B cell (primary cell): ENCODE measurements at regions not wholly inside any gene's neighbourhood (a gene's known extent, or its start where the extent isn't known, plus 50 kb on each side); places are given as distances from the start of the nearest gene placed in this dataset.
A peak's percentile ranks its signal among the peaks of the same experiment; 100 is the strongest.

Experiments
- ATAC-seq: fragments of 200-7000 bp; cut with Tn5 transposase; one replicate; pipeline ENCODE4 v1.10.0; 2021; ENCODE audit warnings: low read depth, mild to moderate bottlenecking, moderate number of reproducible peaks, moderate library complexity
- CTCF ChIA-PET: fragments of 350-600 bp; sonication (Branson Sonifier 250); formaldehyde crosslinking; loops from one replicate; lab custom pipeline; 2021; ENCODE audit warnings: antibody characterized with exemption, inconsistent platforms; lab: Charles Lee
- POLR2A ChIA-PET: fragments of 350-600 bp; sonication (Branson Sonifier 250); formaldehyde crosslinking; loops from one replicate; lab custom pipeline; 2021; ENCODE audit warnings: antibody characterized with exemption; lab: Charles Lee
- DNase-seq: peaks from one replicate; pipeline ENCODE4 v3.0.0; 2013
- H2AFZ ChIP-seq: 2 replicates; pipeline ENCODE4 v1.6.1; 2012; ENCODE audit warnings: mild to moderate bottlenecking, low read depth, low read length; ENCODE audit not compliant: insufficient read depth, poor library complexity, severe bottlenecking
- H3K27ac ChIP-seq, 2 donors: 1 replicate in 1 of 2; 2 replicates in 1 of 2; pipeline ENCODE4 v1.5.1; 2012 to 2013; ENCODE audit warnings: low read length in 2 of 2, mild to moderate bottlenecking in 2 of 2, moderate library complexity in 1 of 2
- H3K27me3 ChIP-seq, 4 experiments: fragments of 200-600 bp in 1 of 4; sonication (generic) in 1 of 4; replicated peaks in 1 of 4; 1 replicate in 2 of 4; 2 replicates in 2 of 4; pipeline versions ENCODE4 v1.6.1 to v1.7.0; 2013 to 2016; ENCODE audit warnings: low read length in 3 of 4, mild to moderate bottlenecking in 2 of 4, mixed read lengths in 1 of 4, moderate library complexity in 1 of 4; ENCODE audit not compliant: insufficient read depth in 4 of 4, control insufficient read depth in 3 of 4; ENCODE audit errors: control extremely low read depth in 1 of 4
- H3K36me3 ChIP-seq, 2 experiments: replicated peaks in 1 of 2; 1 replicate in 1 of 2; 2 replicates in 1 of 2; pipeline versions ENCODE4 v1.6.1 to v1.7.1; 2013; ENCODE audit warnings: low read length in 1 of 2; ENCODE audit not compliant: insufficient read depth in 2 of 2, control insufficient read depth in 1 of 2; ENCODE audit errors: control extremely low read depth in 1 of 2, extremely low read depth in 1 of 2
- H3K4me1 ChIP-seq, 2 donors: fragments of 200-600 bp in 1 of 2; sonication (generic) in 1 of 2; 1 replicate in 1 of 2; 2 replicates in 1 of 2; pipeline versions ENCODE4 v1.5.1 to v1.6.1; 2013 to 2017; ENCODE audit warnings: low read length in 2 of 2; ENCODE audit not compliant: control insufficient read depth in 2 of 2, insufficient read depth in 2 of 2
- H3K4me2 ChIP-seq: replicated peaks from 2 replicates; pipeline ENCODE3; 2012; ENCODE audit warnings: mild to moderate bottlenecking, low read depth, low read length; ENCODE audit not compliant: poor library complexity, severe bottlenecking
- H3K4me3 ChIP-seq, 5 experiments: fragments of 200-600 bp in 1 of 5; sonication (generic) in 1 of 5; 1 replicate in 3 of 5; 2 replicates in 2 of 5; pipeline versions ENCODE4 v1.5.1 to v1.7.0; 2011 to 2016; ENCODE audit warnings: low read length in 4 of 5, mild to moderate bottlenecking in 4 of 5, low read depth in 2 of 5, control low read depth in 1 of 5, moderate library complexity in 1 of 5; ENCODE audit not compliant: insufficient read depth in 1 of 5; ENCODE audit errors: control extremely low read depth in 1 of 5, extremely low read depth in 1 of 5
- H3K79me2 ChIP-seq: fragments of 200-600 bp; sonication (generic); one replicate; pipeline ENCODE4 v1.6.0; 2016; ENCODE audit warnings: low read length; ENCODE audit not compliant: control insufficient read depth, insufficient read depth
- H3K9ac ChIP-seq: fragments of 200-600 bp; sonication (generic); 2 replicates; pipeline ENCODE4 v1.6.1; 2017; ENCODE audit warnings: mild to moderate bottlenecking, low read length, moderate library complexity
- H3K9me3 ChIP-seq, 3 donors: one replicate each; pipeline versions ENCODE4 v1.6.1 to v1.7.1; 2013; ENCODE audit warnings: low read length in 2 of 3; ENCODE audit not compliant: control insufficient read depth in 2 of 3, insufficient read depth in 1 of 3; ENCODE audit errors: control extremely low read depth in 1 of 3
- H4K20me1 ChIP-seq: 2 replicates; pipeline ENCODE4 v1.6.0; 2012; ENCODE audit warnings: mild to moderate bottlenecking, low read length; ENCODE audit not compliant: insufficient read depth, control insufficient read depth, poor library complexity, severe bottlenecking
- H3K27ac Mint-ChIP-seq: one replicate; pipeline ENCODE4 v1.8.0; 2021; ENCODE audit warnings: mixed read lengths
- H3K27me3 Mint-ChIP-seq: one replicate; pipeline ENCODE4 v1.8.0; 2021; ENCODE audit warnings: mixed read lengths
- H3K4me1 Mint-ChIP-seq: one replicate; pipeline ENCODE4 v1.8.0; 2021; ENCODE audit warnings: mixed read lengths
- H3K4me3 Mint-ChIP-seq: one replicate; pipeline ENCODE4 v1.8.0; 2021; ENCODE audit warnings: mixed read lengths
- H3K9me3 Mint-ChIP-seq: one replicate; pipeline ENCODE4 v1.8.0; 2022; ENCODE audit warnings: mixed read lengths; ENCODE audit not compliant: insufficient read depth
- EZH2 ChIP-seq: IDR thresholded peaks from 2 replicates; pipeline ENCODE4 v1.6.1; 2012; ENCODE audit warnings: borderline replicate concordance, low read depth, mild to moderate bottlenecking, moderate library complexity, low read length; ENCODE audit not compliant: insufficient read depth, poor library complexity, severe bottlenecking
- WGBS: methylation state at CpG from one replicate; pipeline ENCODE4 v1.1.5; 2013; ENCODE audit warnings: missing lambda C conversion rate; ENCODE audit not compliant: insufficient coverage; 5-methylcytosine and 5-hydroxymethylcytosine counted together
- intact Hi-C: fragments of 100-400 bp; cut with micrococcal nuclease; formaldehyde crosslinking; loops from one replicate; pipeline ENCODE4 v1.10.0; 2022
- TF ChIP-seq, protein P1 (sequence below): fragments of 200-600 bp; IDR thresholded peaks from one replicate; pipeline ENCODE4 v1.8.0; 2022; ENCODE audit warnings: antibody characterized with exemption, mild to moderate bottlenecking

GRCh38 chr2:136286423-136286822, 168.5 kb upstream of the CXCR4 start:
- Histone ChIP-seq H3K27ac (no peak overlapping the region), H3K4me1 (peaks cover 39 to 50% of the 10 kb centered on the region in 2 donors), H4K20me1 (no peaks in the 10 kb centered on the region), H3K9ac (no peak overlapping the region), H3K4me2 (no peak overlapping the region), H3K36me3 (no peaks in the 10 kb centered on the region), H2AFZ (no peak overlapping the region), H3K9me3 (no peaks in the 10 kb centered on the region), H3K79me2 (no peaks in the 10 kb centered on the region), H3K4me3 (no peak overlapping the region), H3K27me3 (no peaks in the 10 kb centered on the region)
- no peak for ATAC-seq
- WGBS: 86% methylated on average over 1 of the region's 3 CpGs
- Mint-ChIP-seq H3K27me3 (no peaks in the 10 kb centered on the region), H3K4me1 (peaks cover 50% of the 10 kb centered on the region), H3K9me3 (peaks cover 2% of the 10 kb centered on the region), H3K27ac (peak overlapping the region; percentile 12), H3K4me3 (peak overlapping the region; percentile 1)
- intact Hi-C loops: no loop called here
- TF ChIP-seq, protein P1, sequence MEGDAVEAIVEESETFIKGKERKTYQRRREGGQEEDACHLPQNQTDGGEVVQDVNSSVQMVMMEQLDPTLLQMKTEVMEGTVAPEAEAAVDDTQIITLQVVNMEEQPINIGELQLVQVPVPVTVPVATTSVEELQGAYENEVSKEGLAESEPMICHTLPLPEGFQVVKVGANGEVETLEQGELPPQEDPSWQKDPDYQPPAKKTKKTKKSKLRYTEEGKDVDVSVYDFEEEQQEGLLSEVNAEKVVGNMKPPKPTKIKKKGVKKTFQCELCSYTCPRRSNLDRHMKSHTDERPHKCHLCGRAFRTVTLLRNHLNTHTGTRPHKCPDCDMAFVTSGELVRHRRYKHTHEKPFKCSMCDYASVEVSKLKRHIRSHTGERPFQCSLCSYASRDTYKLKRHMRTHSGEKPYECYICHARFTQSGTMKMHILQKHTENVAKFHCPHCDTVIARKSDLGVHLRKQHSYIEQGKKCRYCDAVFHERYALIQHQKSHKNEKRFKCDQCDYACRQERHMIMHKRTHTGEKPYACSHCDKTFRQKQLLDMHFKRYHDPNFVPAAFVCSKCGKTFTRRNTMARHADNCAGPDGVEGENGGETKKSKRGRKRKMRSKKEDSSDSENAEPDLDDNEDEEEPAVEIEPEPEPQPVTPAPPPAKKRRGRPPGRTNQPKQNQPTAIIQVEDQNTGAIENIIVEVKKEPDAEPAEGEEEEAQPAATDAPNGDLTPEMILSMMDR: no peak
- TF ChIP-seq EZH2: no peak
- CTCF ChIA-PET: no interaction called here
- POLR2A ChIA-PET: interaction anchor here (0.6 to 2.4 kb wide), 2 partner anchors 31 to 178 kb away, joined by 5 to 12 read pairs; no protein-coding TSS in a partner anchor
- DNase-seq: no peak

DNA sequence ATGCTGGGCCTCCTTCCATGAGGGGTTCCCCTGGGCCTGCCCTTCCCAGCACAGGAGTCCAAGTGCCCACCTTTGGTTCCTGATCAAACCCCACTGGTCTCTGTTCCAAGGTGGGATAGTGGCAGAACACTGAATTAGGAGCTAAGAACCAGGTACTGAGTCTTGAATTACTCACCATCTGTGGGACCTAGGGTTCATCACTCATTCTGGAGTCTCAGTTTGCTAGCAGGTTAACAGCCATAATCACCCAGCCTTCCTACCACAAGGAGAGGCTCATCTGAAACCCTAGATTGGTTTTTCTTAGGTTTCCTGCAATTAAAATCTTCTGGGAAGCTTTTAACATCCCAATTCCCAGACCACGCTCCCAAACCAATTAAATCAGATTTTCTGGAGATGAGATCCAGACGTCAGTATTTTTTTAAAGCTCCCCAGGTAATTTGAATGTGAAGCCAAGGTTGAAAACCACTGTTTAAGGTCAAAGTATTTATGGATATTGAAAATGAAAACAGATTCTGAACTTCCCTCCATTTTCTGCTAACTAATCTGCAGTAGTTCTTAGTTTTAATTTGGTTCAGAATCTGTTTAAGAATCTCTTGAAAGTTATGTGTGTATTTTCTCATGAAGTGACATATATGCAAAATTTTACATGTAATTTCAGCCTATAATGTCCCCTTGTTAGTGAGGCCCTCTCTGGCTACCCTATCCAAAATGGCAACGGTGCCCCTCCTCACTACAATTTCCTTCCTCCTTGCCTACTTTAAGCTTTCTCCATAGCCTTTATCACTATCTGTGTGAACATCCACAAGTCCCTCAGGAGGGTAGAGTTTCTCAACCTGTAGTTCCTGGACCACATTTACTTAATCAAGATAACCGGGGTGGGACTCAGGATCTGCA, 166.5 kb upstream of the CXCR4 start:
- ATAC-seq: peak; percentile 50
- intact Hi-C loops: loop anchor here (1.0 to 2.0 kb wide), 2 partner anchors 28 to 40 kb away; no protein-coding TSS in a partner anchor
- Histone ChIP-seq H2AFZ (peak overlapping the region; percentile 65), H3K79me2 (no peaks in the 10 kb centered on the region), H3K4me1 (peaks cover 50 to 68% of the 10 kb centered on the region in 2 donors), H3K27me3 (no peaks in the 10 kb centered on the region), H3K27ac (peak overlapping the region; percentile 54 to 67), H3K9me3 (no peaks in the 10 kb centered on the region), H3K4me2 (peak overlapping the region; percentile 58), H3K36me3 (no peaks in the 10 kb centered on the region), H3K9ac (peak overlapping the region; percentile 18), H3K4me3 (peak overlapping the region in 1 of 5 experiments; percentile 20), H4K20me1 (no peaks in the 10 kb centered on the region)
- no peaks in the 10 kb centered on the region for H3K9me3 Mint-ChIP-seq
- peak overlapping the region; percentile 80 for H3K4me3 Mint-ChIP-seq
- CTCF ChIA-PET: interaction anchor here (1.0 to 1.8 kb wide), 7 partner anchors 27 to 148 kb away, joined by 3 to 8 read pairs (median 4); no protein-coding TSS in a partner anchor
- H3K27me3 Mint-ChIP-seq: no peaks in the 10 kb centered on the region
- peak; percentile 35 for DNase-seq
- 0% methylated on average over 1 of the region's 4 CpGs for WGBS
- H3K4me1 Mint-ChIP-seq: peaks cover 68% of the 10 kb centered on the region
- POLR2A ChIA-PET: interaction anchor here (0.8 to 2.4 kb wide), 5 partner anchors 17 to 45 kb away, joined by 3 to 12 read pairs (median 6); no protein-coding TSS in a partner anchor
- no peak for TF ChIP-seq EZH2
- TF ChIP-seq, protein P1: no peak
- H3K27ac Mint-ChIP-seq: peak overlapping the region; percentile 86
